AG09309 (cell line): ENCODE measurements at regions not wholly inside any gene's neighbourhood (a gene's known extent, or its start where the extent isn't known, plus 50 kb on each side); places are given as distances from the start of the nearest gene placed in this dataset.

ENCODE experiments used
- DNase-seq: peaks from one replicate; pipeline ENCODE4 v3.0.0-alpha.2; 2010; ENCODE audit warnings: low read depth
- H3K4me3 ChIP-seq: 2 replicates; pipeline ENCODE4 v1.5.1; 2011; ENCODE audit warnings: mild to moderate bottlenecking, low read depth, low read length, moderate library complexity; ENCODE audit not compliant: control insufficient read depth
- CTCF ChIP-seq: IDR thresholded peaks from 2 replicates; pipeline ENCODE4 v1.5.1; 2011; ENCODE audit warnings: mild to moderate bottlenecking, low read depth, low read length, inconsistent platforms; ENCODE audit not compliant: insufficient read depth, control insufficient read depth; ENCODE audit errors: missing control alignments

- no peak for TF ChIP-seq CTCF
- no peak overlapping the region for H3K4me3 ChIP-seq
- DNase-seq, result no peak
These were observed 293.8 kb downstream of the CYP26B1 start for GRCh38 chr2:71853858-71854257.

GRCh38 chr2:71852141-71852711 lies 295.4 kb downstream of the CYP26B1 start:
- no peak overlapping the region for H3K4me3 ChIP-seq
- no peak for DNase-seq
- no peak for TF ChIP-seq CTCF

- no peak for DNase-seq
- no peak for TF ChIP-seq CTCF
- no peak overlapping the region for H3K4me3 ChIP-seq
These were observed 296.4 kb downstream of the CYP26B1 start for GRCh38 chr2:71851094-71851750.

GRCh38 chr2:71850306-71850801 lies 297.3 kb downstream of the CYP26B1 start:
- DNase-seq, result no peak
- H3K4me3 ChIP-seq, result no peak overlapping the region
- no peak for TF ChIP-seq CTCF

- DNase-seq, result no peak
- TF ChIP-seq CTCF, result no peak
- H3K4me3 ChIP-seq, result no peak overlapping the region
These were observed 297.9 kb downstream of the CYP26B1 start for GRCh38 chr2:71849607-71850305.

GRCh38 chr2:71849111-71849510 lies 298.6 kb downstream of the CYP26B1 start:
- no peak for DNase-seq
- TF ChIP-seq CTCF, result no peak
- H3K4me3 ChIP-seq, result no peak overlapping the region
